Left cardiac atrium (tissue), 4 donors: ENCODE measurements at regions not wholly inside any gene's neighbourhood (a gene's known extent, or its start where the extent isn't known, plus 50 kb on each side); places are given as distances from the start of the nearest gene placed in this dataset.
"Not testable (repeated sequence)": the region's sequence is repeated elsewhere in the genome, so short reads cannot be mapped to it uniquely, and the experiment has no call there.

ENCODE experiments used
- ATAC-seq, 2 donors: fragments of 200-7000 bp; cut with Tn5 transposase; one replicate each; pipeline ENCODE4 v1.9.1; 2020; ENCODE audit warnings: mild to moderate bottlenecking in 2 of 2, moderate library complexity in 2 of 2
- DNase-seq: peaks from one replicate; pipeline ENCODE4 v3.0.0-alpha.2; 2020
- intact Hi-C, 2 donors: fragments of 100-400 bp; cut with DNase I; formaldehyde crosslinking; loops; one replicate each; pipeline versions ENCODE4 v1.14.1 to v1.15.1; 2022 to 2023
- donor health status: DM: no; HTN: yes; CAD: no.
- donor health status: DM: no; HTN: yes; CAD: no; lungs with severe emphysema.
- donor health status: DM: yes; HTN: yes; CAD: no.
- donor health status: Dilated cardiomyopathy.

GRCh38 chr12:71303199-71303598 lies 136.4 kb upstream of the LGR5 start:
- no peak for DNase-seq
- intact Hi-C loops = no loop called here
- no peak for ATAC-seq

- ATAC-seq (no peak), DNase-seq (no peak)
- intact Hi-C loops = no loop called here
Observed at GRCh38 chr12:71300772-71301675, 138.6 kb upstream of the LGR5 start.

GRCh38 chr12:71299541-71300376 lies 139.8 kb upstream of the LGR5 start:
- peak in 1 of 2 donors; percentile 65 for ATAC-seq
- DNase-seq = no peak
- intact Hi-C loops = no loop called here

- ATAC-seq (no peak), DNase-seq (no peak)
- intact Hi-C loops = no loop called here
Observed at GRCh38 chr12:71297930-71298329, 140.1 kb upstream of the TSPAN8 start.

- DNase-seq = no peak
- intact Hi-C loops = no loop called here
- ATAC-seq = no peak
Observed at GRCh38 chr12:71295953-71296352, 138.2 kb upstream of the TSPAN8 start.

GRCh38 chr12:71291746-71292145 lies 133.9 kb upstream of the TSPAN8 start:
- ATAC-seq (no peak), DNase-seq (no peak)
- intact Hi-C loops = no loop called here

GRCh38 chr12:71283883-71284282 lies 126.1 kb upstream of the TSPAN8 start:
- DNase-seq (no peak), ATAC-seq (no peak)
- intact Hi-C loops = no loop called here

GRCh38 chr12:71282925-71283324 lies 125.1 kb upstream of the TSPAN8 start:
- no peak for DNase-seq
- intact Hi-C loops = no loop called here
- no peak for ATAC-seq

GRCh38 chr12:71282020-71282419 lies 124.2 kb upstream of the TSPAN8 start:
- no peak for ATAC-seq
- intact Hi-C loops = no loop called here

GRCh38 chr12:71281425-71281824 lies 123.6 kb upstream of the TSPAN8 start:
- no peak for ATAC-seq
- DNase-seq = no peak
- intact Hi-C loops = no loop called here

More at GRCh38 chr12:71282020-71282419, 124.2 kb upstream of the TSPAN8 start:
- no peak for DNase-seq

- no peak for ATAC-seq
- intact Hi-C loops = no loop called here
- no peak for DNase-seq
Observed at GRCh38 chr12:71277866-71278265, 120.1 kb upstream of the TSPAN8 start.

GRCh38 chr12:71276541-71276940 lies 118.7 kb upstream of the TSPAN8 start:
- DNase-seq (no peak), ATAC-seq (no peak)
- intact Hi-C loops = no loop called here

GRCh38 chr12:71270794-71271193 lies 113.0 kb upstream of the TSPAN8 start:
- DNase-seq, ATAC-seq, intact Hi-C loops: not testable (repeated sequence)

GRCh38 chr12:71270057-71270456 lies 112.3 kb upstream of the TSPAN8 start:
- ATAC-seq (no peak), DNase-seq (no peak)
- intact Hi-C loops = no loop called here

- intact Hi-C loops = no loop called here
- ATAC-seq = no peak
Observed at GRCh38 chr12:71269281-71269598, 111.4 kb upstream of the TSPAN8 start.

GRCh38 chr12:71268598-71269280 lies 110.9 kb upstream of the TSPAN8 start:
- ATAC-seq (no peak), DNase-seq (no peak)
- intact Hi-C loops = no loop called here

More at GRCh38 chr12:71269281-71269598, 111.4 kb upstream of the TSPAN8 start:
- no peak for DNase-seq

- ATAC-seq = no peak
- DNase-seq = no peak
- intact Hi-C loops = no loop called here
Observed at GRCh38 chr12:71266606-71267005, 108.8 kb upstream of the TSPAN8 start.

GRCh38 chr12:71265731-71266130 lies 107.9 kb upstream of the TSPAN8 start:
- ATAC-seq, intact Hi-C loops, DNase-seq: not testable (repeated sequence)

- ATAC-seq (no peak), DNase-seq (no peak)
- intact Hi-C loops = no loop called here
Observed at GRCh38 chr12:71262466-71262865, 104.7 kb upstream of the TSPAN8 start.

GRCh38 chr12:71252473-71252872 lies 94.7 kb upstream of the TSPAN8 start:
- DNase-seq (no peak), ATAC-seq (no peak)
- intact Hi-C loops = no loop called here
